ENCODE measurements at regions not wholly inside any gene's neighbourhood (a gene's known extent, or its start where the extent isn't known, plus 50 kb on each side); places are given as distances from the start of the nearest gene placed in this dataset.
"Not testable (repeated sequence)": the region's sequence is repeated elsewhere in the genome, so short reads cannot be mapped to it uniquely, and the experiment has no call there.

DNA sequence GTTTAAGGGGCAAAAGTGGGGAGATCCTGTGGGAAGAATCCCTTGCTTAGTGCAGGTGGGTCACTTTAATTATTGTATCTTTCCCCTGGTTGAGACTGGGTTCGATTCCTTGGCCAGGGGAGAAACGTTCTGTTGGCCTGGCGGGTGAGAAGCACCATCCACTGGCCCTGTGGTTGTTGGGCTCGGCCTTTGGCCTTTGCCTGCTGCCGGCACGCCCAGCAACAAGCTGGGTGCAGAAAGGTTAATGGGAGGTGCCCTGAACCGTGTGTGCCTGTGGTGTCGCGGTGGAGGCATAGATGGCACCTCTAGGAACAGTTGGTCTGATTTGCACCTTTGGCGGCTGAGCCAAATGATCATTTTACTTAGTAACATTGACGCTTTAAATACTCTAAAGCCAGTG is 363.6 kb upstream of the CNTNAP2 start:
- DNase-seq = no peak
- H3K36me3 ChIP-seq (ENCODE audit: control insufficient read depth, insufficient read depth, low read length) = no peaks in the 10 kb centered on the region
- H3K27me3 ChIP-seq (ENCODE audit: control insufficient read depth, insufficient read depth, low read length) = no peaks in the 10 kb centered on the region
- no peaks in the 10 kb centered on the region for H3K4me1 ChIP-seq (ENCODE audit: control insufficient read depth, insufficient read depth, low read length)
- no peak overlapping the region for H3K4me3 ChIP-seq (ENCODE audit: low read length)
- H3K9me3 ChIP-seq (replicated peaks; ENCODE audit: control insufficient read depth, low read depth, low read length) = peaks cover 6% of the 10 kb centered on the region
- no peak overlapping the region for H3K27ac ChIP-seq (ENCODE audit: low read length)
- WGBS (ENCODE audit: insufficient coverage) = 94% methylated on average over 8 of the region's 11 CpGs

GRCh38 chr7:145737617-145738016 is 379.0 kb upstream of the CNTNAP2 start:
- no peaks in the 10 kb centered on the region for H3K9me3 ChIP-seq (replicated peaks; ENCODE audit: control insufficient read depth, low read depth, low read length)
- no CpG with 5 or more reads among the region's 2 CpGs for WGBS (ENCODE audit: insufficient coverage)
- H3K36me3 ChIP-seq (ENCODE audit: control insufficient read depth, insufficient read depth, low read length) = no peaks in the 10 kb centered on the region
- no peak overlapping the region for H3K4me3 ChIP-seq (ENCODE audit: low read length)
- no peak overlapping the region for H3K27ac ChIP-seq (ENCODE audit: low read length)
- no peaks in the 10 kb centered on the region for H3K27me3 ChIP-seq (ENCODE audit: control insufficient read depth, insufficient read depth, low read length)
- no peaks in the 10 kb centered on the region for H3K4me1 ChIP-seq (ENCODE audit: control insufficient read depth, insufficient read depth, low read length)
- DNase-seq = no peak

- WGBS (ENCODE audit: insufficient coverage) = no CpG with 5 or more reads among the region's 3 CpGs
- Histone ChIP-seq H3K27me3 (ENCODE audit: control insufficient read depth, insufficient read depth, low read length) (no peaks in the 10 kb centered on the region), H3K27ac (ENCODE audit: low read length) (no peak overlapping the region), H3K4me3 (ENCODE audit: low read length) (no peak overlapping the region), H3K9me3 (replicated peaks; ENCODE audit: control insufficient read depth, low read depth, low read length) (no peaks in the 10 kb centered on the region), H3K4me1 (ENCODE audit: control insufficient read depth, insufficient read depth, low read length) (no peaks in the 10 kb centered on the region), H3K36me3 (ENCODE audit: control insufficient read depth, insufficient read depth, low read length) (no peaks in the 10 kb centered on the region)
- DNase-seq = no peak
These were observed 381.5 kb upstream of the CNTNAP2 start for GRCh38 chr7:145735061-145735460.

DNA sequence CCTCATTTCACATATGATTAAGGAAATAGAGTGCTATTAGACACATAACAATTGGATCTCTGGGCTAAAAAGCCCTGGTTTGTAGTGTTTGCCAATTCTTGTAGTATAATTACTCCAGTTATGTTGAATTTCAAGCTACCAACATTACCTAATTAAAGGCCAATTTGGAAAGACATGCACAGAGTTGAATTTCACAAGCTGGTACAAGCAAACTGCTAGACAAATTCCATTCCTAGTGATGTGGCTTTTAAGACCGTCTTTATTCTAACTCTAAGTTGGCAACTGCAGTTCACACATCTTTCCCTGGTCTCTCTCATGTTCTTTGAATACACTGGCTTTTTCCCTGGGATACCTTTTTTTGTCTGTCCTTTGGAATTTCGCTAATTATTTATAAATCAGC is 384.1 kb upstream of the CNTNAP2 start:
- Histone ChIP-seq H3K36me3 (ENCODE audit: control insufficient read depth, insufficient read depth, low read length) (no peaks in the 10 kb centered on the region), H3K9me3 (replicated peaks; ENCODE audit: control insufficient read depth, low read depth, low read length) (no peaks in the 10 kb centered on the region), H3K4me1 (ENCODE audit: control insufficient read depth, insufficient read depth, low read length) (no peaks in the 10 kb centered on the region), H3K4me3 (ENCODE audit: low read length) (no peak overlapping the region), H3K27me3 (ENCODE audit: control insufficient read depth, insufficient read depth, low read length) (no peaks in the 10 kb centered on the region), H3K27ac (ENCODE audit: low read length) (no peak overlapping the region)
- no CpG with 5 or more reads among the region's 2 CpGs for WGBS (ENCODE audit: insufficient coverage)
- no peak for DNase-seq

- H3K4me1 ChIP-seq (ENCODE audit: control insufficient read depth, insufficient read depth, low read length) = no peaks in the 10 kb centered on the region
- 41% methylated on average over 2 of the region's 4 CpGs for WGBS (ENCODE audit: insufficient coverage)
- no peaks in the 10 kb centered on the region for H3K36me3 ChIP-seq (ENCODE audit: control insufficient read depth, insufficient read depth, low read length)
- no peak for DNase-seq
- no peak overlapping the region for H3K4me3 ChIP-seq (ENCODE audit: low read length)
- no peak overlapping the region for H3K27ac ChIP-seq (ENCODE audit: low read length)
- no peaks in the 10 kb centered on the region for H3K9me3 ChIP-seq (replicated peaks; ENCODE audit: control insufficient read depth, low read depth, low read length)
- no peaks in the 10 kb centered on the region for H3K27me3 ChIP-seq (ENCODE audit: control insufficient read depth, insufficient read depth, low read length)
These were observed 386.9 kb upstream of the CNTNAP2 start for GRCh38 chr7:145729691-145730090.

GRCh38 chr7:145718129-145718528 is 398.5 kb upstream of the CNTNAP2 start:
- Histone ChIP-seq H3K27me3 (ENCODE audit: control insufficient read depth, insufficient read depth, low read length) (no peaks in the 10 kb centered on the region), H3K4me3 (ENCODE audit: low read length) (no peak overlapping the region), H3K27ac (ENCODE audit: low read length) (no peak overlapping the region), H3K36me3 (ENCODE audit: control insufficient read depth, insufficient read depth, low read length) (no peaks in the 10 kb centered on the region), H3K4me1 (ENCODE audit: control insufficient read depth, insufficient read depth, low read length) (no peaks in the 10 kb centered on the region), H3K9me3 (replicated peaks; ENCODE audit: control insufficient read depth, low read depth, low read length) (no peaks in the 10 kb centered on the region)
- WGBS (ENCODE audit: insufficient coverage) = 40% methylated on average over 2 of the region's 2 CpGs
- DNase-seq = no peak

GRCh38 chr7:145700488-145700887 is 416.1 kb upstream of the CNTNAP2 start:
- Histone ChIP-seq H3K9me3 (replicated peaks; ENCODE audit: control insufficient read depth, low read depth, low read length) (no peaks in the 10 kb centered on the region), H3K4me3 (ENCODE audit: low read length) (no peak overlapping the region), H3K36me3 (ENCODE audit: control insufficient read depth, insufficient read depth, low read length) (no peaks in the 10 kb centered on the region), H3K27me3 (ENCODE audit: control insufficient read depth, insufficient read depth, low read length) (no peaks in the 10 kb centered on the region), H3K4me1 (ENCODE audit: control insufficient read depth, insufficient read depth, low read length) (no peaks in the 10 kb centered on the region), H3K27ac (ENCODE audit: low read length) (no peak overlapping the region)
- no peak for DNase-seq
- no CpG with 5 or more reads among the region's 3 CpGs for WGBS (ENCODE audit: insufficient coverage)

GRCh38 chr7:145698526-145699262 is 417.9 kb upstream of the CNTNAP2 start:
- WGBS (ENCODE audit: insufficient coverage) = 65% methylated on average over 4 of the region's 6 CpGs
- Histone ChIP-seq H3K4me1 (ENCODE audit: control insufficient read depth, insufficient read depth, low read length) (no peaks in the 10 kb centered on the region), H3K4me3 (ENCODE audit: low read length) (no peak overlapping the region), H3K27me3 (ENCODE audit: control insufficient read depth, insufficient read depth, low read length) (no peaks in the 10 kb centered on the region), H3K36me3 (ENCODE audit: control insufficient read depth, insufficient read depth, low read length) (no peaks in the 10 kb centered on the region), H3K27ac (ENCODE audit: low read length) (no peak overlapping the region), H3K9me3 (replicated peaks; ENCODE audit: control insufficient read depth, low read depth, low read length) (no peaks in the 10 kb centered on the region)
- DNase-seq = no peak

- not testable (repeated sequence) for H3K36me3 ChIP-seq (ENCODE audit: control insufficient read depth, insufficient read depth, low read length); H3K27ac ChIP-seq (ENCODE audit: low read length); H3K9me3 ChIP-seq (replicated peaks; ENCODE audit: control insufficient read depth, low read depth, low read length); H3K27me3 ChIP-seq (ENCODE audit: control insufficient read depth, insufficient read depth, low read length); H3K4me3 ChIP-seq (ENCODE audit: low read length); DNase-seq; H3K4me1 ChIP-seq (ENCODE audit: control insufficient read depth, insufficient read depth, low read length)
- 94% methylated on average over 22 of the region's 49 CpGs for WGBS (ENCODE audit: insufficient coverage)
These were observed 419.0 kb upstream of the CNTNAP2 start for GRCh38 chr7:145697412-145698107.

DNA sequence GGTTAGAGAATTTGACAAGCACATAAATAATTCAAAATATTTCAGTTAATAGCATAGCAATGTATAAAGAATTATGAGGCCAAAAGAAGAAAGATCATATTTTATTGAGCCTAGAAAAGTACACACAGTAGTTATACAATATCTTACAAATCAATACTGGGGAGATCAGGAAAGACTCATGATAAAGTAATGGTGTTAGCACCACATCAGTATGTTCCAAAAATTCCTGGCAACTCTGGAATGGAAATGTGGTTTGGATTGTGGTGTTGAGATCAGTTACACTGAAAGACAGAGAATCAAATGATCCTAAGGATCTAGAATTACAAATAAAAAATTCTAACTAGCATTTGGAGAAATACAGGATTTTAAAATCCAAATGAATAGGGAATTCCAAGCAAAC is 420.5 kb upstream of the CNTNAP2 start:
- Histone ChIP-seq H3K4me3 (ENCODE audit: low read length) (no peak overlapping the region), H3K36me3 (ENCODE audit: control insufficient read depth, insufficient read depth, low read length) (no peaks in the 10 kb centered on the region), H3K9me3 (replicated peaks; ENCODE audit: control insufficient read depth, low read depth, low read length) (no peaks in the 10 kb centered on the region), H3K4me1 (ENCODE audit: control insufficient read depth, insufficient read depth, low read length) (no peaks in the 10 kb centered on the region), H3K27ac (ENCODE audit: low read length) (no peak overlapping the region), H3K27me3 (ENCODE audit: control insufficient read depth, insufficient read depth, low read length) (no peaks in the 10 kb centered on the region)
- DNase-seq = no peak

All from muscle of leg (tissue), 3 donors.